ENCODE measurements at regions not wholly inside any gene's neighbourhood (a gene's known extent, or its start where the extent isn't known, plus 50 kb on each side); places are given as distances from the start of the nearest gene placed in this dataset.

DNA sequence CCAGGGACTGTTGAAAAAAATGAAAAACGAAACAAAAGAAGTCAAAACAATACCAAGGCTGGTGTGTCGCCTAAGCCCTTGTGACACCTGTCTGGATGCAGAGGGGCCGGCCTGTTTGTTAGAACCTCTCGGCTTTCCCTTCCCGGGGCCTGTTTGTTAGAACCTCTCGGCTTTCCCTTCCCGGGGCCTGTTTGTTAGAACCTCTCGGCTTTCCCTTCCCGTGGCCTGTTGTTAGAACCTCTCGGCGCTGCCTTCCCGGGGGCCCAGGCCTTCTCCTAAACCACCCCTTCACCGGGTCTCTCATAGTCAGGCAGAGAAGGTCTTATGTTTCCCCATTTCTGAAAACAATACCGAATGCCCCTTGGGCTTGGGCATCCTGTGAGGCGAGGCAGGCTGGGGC, 180.0 kb downstream of the BANP start (continued):
- TF ChIP-seq TAL1 (IDR thresholded peaks at IDR 0.05): no peak
- no peak for TF ChIP-seq ZZZ3 (IDR thresholded peaks at IDR 0.05)
- no peak for TF ChIP-seq TEAD1 (CRISPR knock-in tag; IDR thresholded peaks at IDR 0.05)
- TF ChIP-seq ZNF780A (CRISPR knock-in tag; IDR thresholded peaks at IDR 0.05): no peak

DNA sequence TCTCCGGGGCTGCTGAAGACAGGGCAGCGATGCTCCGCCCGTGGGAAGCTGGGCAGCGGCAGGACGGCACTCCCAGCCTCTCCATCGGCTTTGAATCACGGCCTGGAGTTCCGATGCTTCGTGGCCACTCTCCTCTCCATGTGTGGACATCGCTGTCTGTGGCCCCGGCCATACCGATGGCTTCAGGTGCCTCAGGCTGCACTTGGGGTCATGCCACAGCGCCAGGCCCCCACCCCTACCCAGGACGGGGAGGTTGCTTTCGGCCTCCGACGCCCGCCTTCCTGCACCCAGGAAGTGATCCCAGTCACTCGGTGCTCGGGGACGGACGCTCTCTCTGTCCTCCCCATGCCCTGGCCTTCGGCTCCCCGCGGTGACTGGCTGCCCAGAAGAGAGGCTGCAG, 180.7 kb downstream of the BANP start:
- H3K4me1 ChIP-seq (replicated peaks in 1 of 2; ENCODE audit: control insufficient read depth in 2 of 2, insufficient read depth in 2 of 2, low read length in 2 of 2): peaks cover 0 to 23% of the 10 kb centered on the region in 2 experiments; a peak in 2 of 5 replicates
- no peak for DNase-seq (ENCODE audit: extremely low read depth in 1 of 4, low spot score in 3 of 4)
- no peaks in the 10 kb centered on the region for H3K9me3 ChIP-seq (replicated peaks; ENCODE audit: control insufficient read depth, insufficient read depth, low read depth, low read length)
- no peak overlapping the region for H3K4me2 ChIP-seq (ENCODE audit: insufficient read depth, low read length)
- H3K4me3 ChIP-seq: no peak overlapping the region
- ChIA-PET POLR2A (no interaction called here), CTCF (ENCODE audit: low intra/inter-chr PET ratio) (no interaction called here)
- no peak for ATAC-seq
- no peak overlapping the region for H3K27ac ChIP-seq (ENCODE audit: extremely low read depth, low read depth, low read length)
- H2AFZ ChIP-seq (ENCODE audit: low read depth, low read length): no peak overlapping the region
- WGBS (ENCODE audit: insufficient coverage, low coverage, missing lambda C conversion rate): 18% methylated on average over 20 of the region's 26 CpGs
- 0 out of 2 replicates have a peak, but pooled peaks cover 7% of the 10 kb centered on the region for H4K20me1 ChIP-seq (replicated peaks; ENCODE audit: control insufficient read depth, insufficient read depth, low read length)
- no peaks in the 10 kb centered on the region for H3K36me3 ChIP-seq (ENCODE audit: control insufficient read depth, insufficient read depth, low read length)
- BruUV-seq (replicated peaks): no TSS peak
- no peak for TF ChIP-seq ARID1B (IDR thresholded peaks at IDR 0.05)
- TF ChIP-seq, protein P1, sequence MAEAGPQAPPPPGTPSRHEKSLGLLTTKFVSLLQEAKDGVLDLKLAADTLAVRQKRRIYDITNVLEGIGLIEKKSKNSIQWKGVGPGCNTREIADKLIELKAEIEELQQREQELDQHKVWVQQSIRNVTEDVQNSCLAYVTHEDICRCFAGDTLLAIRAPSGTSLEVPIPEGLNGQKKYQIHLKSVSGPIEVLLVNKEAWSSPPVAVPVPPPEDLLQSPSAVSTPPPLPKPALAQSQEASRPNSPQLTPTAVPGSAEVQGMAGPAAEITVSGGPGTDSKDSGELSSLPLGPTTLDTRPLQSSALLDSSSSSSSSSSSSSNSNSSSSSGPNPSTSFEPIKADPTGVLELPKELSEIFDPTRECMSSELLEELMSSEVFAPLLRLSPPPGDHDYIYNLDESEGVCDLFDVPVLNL (CRISPR knock-in tag; IDR thresholded peaks at IDR 0.05; ENCODE audit: low read depth): no peak
- no peak for TF ChIP-seq MCM3 (IDR thresholded peaks at IDR 0.05)
- TF ChIP-seq ZNF263 (CRISPR knock-in tag; IDR thresholded peaks at IDR 0.05; ENCODE audit: borderline replicate concordance): peak; percentile 42; the same call in 1 of the 2 replicates
- no peak for TF ChIP-seq ZBTB8A (IDR thresholded peaks at IDR 0.05; ENCODE audit: partially characterized antibody)
- no peak for TF ChIP-seq ZKSCAN3 (CRISPR knock-in tag; IDR thresholded peaks at IDR 0.05)
- no peak for TF ChIP-seq ZNF41 (CRISPR knock-in tag; conservative IDR thresholded peaks at IDR 0.05)
- no peak for TF ChIP-seq IFI16 (CRISPR knock-in tag; IDR thresholded peaks at IDR 0.05)
- TF ChIP-seq RUNX1 (IDR thresholded peaks at IDR 0.05; ENCODE audit: low read depth): no peak
- TF ChIP-seq, protein P2, sequence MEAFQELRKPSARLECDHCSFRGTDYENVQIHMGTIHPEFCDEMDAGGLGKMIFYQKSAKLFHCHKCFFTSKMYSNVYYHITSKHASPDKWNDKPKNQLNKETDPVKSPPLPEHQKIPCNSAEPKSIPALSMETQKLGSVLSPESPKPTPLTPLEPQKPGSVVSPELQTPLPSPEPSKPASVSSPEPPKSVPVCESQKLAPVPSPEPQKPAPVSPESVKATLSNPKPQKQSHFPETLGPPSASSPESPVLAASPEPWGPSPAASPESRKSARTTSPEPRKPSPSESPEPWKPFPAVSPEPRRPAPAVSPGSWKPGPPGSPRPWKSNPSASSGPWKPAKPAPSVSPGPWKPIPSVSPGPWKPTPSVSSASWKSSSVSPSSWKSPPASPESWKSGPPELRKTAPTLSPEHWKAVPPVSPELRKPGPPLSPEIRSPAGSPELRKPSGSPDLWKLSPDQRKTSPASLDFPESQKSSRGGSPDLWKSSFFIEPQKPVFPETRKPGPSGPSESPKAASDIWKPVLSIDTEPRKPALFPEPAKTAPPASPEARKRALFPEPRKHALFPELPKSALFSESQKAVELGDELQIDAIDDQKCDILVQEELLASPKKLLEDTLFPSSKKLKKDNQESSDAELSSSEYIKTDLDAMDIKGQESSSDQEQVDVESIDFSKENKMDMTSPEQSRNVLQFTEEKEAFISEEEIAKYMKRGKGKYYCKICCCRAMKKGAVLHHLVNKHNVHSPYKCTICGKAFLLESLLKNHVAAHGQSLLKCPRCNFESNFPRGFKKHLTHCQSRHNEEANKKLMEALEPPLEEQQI (IDR thresholded peaks at IDR 0.05): no peak
- peak; percentile 7 for TF ChIP-seq CBX8 (IDR thresholded peaks at IDR 0.05; ENCODE audit: borderline replicate concordance, extremely low read depth, low read depth, low read length, poor library complexity, severe bottlenecking)
- TF ChIP-seq ZBED1 (IDR thresholded peaks at IDR 0.05): no peak
- TF ChIP-seq SRF (CRISPR knock-in tag; IDR thresholded peaks at IDR 0.05): no peak
- intact Hi-C loops (cut with micrococcal nuclease) (no loop called here), in situ Hi-C loops (cut with MboI) (no loop called here)
- peaks cover 36 to 70% of the 10 kb centered on the region in 2 experiments; a peak in 4 of 5 replicates for H3K27me3 ChIP-seq (ENCODE audit: control insufficient read depth in 2 of 2, insufficient read depth in 2 of 2, low read length in 2 of 2)
- no peak for FAIRE-seq
- no peak overlapping the region for H3K9ac ChIP-seq (ENCODE audit: insufficient read depth in 1 of 2, low read depth in 2 of 2, low read length in 2 of 2)
- H3K79me2 ChIP-seq (ENCODE audit: control insufficient read depth, insufficient read depth, low read length): no peaks in the 10 kb centered on the region
- H3K9me1 ChIP-seq (ENCODE audit: control insufficient read depth, insufficient read depth, low read length): no peaks in the 10 kb centered on the region

All from K562 (cell line).